OCI-LY1 (cell line): ENCODE measurements at regions not wholly inside any gene's neighbourhood (a gene's known extent, or its start where the extent isn't known, plus 50 kb on each side); places are given as distances from the start of the nearest gene placed in this dataset.

ENCODE experiments used
- EZH2 ChIP-seq: fragments of 200-600 bp; sonication (generic), shearing (Covaris generic); IDR thresholded peaks from 2 replicates; pipeline ENCODE4 v1.8.0; 2017; ENCODE audit warnings: borderline replicate concordance, mixed run types, mild to moderate bottlenecking, antibody characterized with exemption, low read length, moderate library complexity, mixed read lengths
- TF ChIP-seq, protein P1 (sequence below): fragments of 200-600 bp; sonication (generic), shearing (Covaris generic); IDR thresholded peaks from 2 replicates; pipeline ENCODE4 v1.5.1; 2017; ENCODE audit warnings: mild to moderate bottlenecking, antibody characterized with exemption, low read length, moderate library complexity, mixed read lengths

DNA sequence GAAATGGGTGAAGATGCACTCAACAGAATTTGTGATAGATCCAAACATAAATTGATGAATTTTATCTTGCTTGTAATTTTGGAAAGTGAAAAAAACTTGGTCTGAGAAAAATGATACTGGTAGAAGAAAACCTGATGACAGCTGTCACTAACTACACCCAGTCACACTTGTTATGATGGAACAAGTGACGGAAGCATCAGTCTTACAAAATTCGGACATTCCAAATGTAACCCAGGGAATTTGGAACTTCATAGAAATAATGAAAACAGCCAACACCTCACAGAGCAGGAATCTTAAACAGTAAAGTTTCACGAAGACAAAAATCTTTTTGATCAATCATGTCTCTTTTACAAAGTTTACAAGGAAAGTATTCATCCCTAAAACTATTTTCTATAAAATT, 123.9 kb downstream of the RIN2 start:
- TF ChIP-seq, protein P1, sequence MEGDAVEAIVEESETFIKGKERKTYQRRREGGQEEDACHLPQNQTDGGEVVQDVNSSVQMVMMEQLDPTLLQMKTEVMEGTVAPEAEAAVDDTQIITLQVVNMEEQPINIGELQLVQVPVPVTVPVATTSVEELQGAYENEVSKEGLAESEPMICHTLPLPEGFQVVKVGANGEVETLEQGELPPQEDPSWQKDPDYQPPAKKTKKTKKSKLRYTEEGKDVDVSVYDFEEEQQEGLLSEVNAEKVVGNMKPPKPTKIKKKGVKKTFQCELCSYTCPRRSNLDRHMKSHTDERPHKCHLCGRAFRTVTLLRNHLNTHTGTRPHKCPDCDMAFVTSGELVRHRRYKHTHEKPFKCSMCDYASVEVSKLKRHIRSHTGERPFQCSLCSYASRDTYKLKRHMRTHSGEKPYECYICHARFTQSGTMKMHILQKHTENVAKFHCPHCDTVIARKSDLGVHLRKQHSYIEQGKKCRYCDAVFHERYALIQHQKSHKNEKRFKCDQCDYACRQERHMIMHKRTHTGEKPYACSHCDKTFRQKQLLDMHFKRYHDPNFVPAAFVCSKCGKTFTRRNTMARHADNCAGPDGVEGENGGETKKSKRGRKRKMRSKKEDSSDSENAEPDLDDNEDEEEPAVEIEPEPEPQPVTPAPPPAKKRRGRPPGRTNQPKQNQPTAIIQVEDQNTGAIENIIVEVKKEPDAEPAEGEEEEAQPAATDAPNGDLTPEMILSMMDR: no peak
- TF ChIP-seq EZH2: no peak
